ENCODE measurements at regions not wholly inside any gene's neighbourhood (a gene's known extent, or its start where the extent isn't known, plus 50 kb on each side); places are given as distances from the start of the nearest gene placed in this dataset.
A peak's percentile ranks its signal among the peaks of the same experiment; 100 is the strongest.
"Not testable (repeated sequence)": the region's sequence is repeated elsewhere in the genome, so short reads cannot be mapped to it uniquely, and the experiment has no call there.

DNA sequence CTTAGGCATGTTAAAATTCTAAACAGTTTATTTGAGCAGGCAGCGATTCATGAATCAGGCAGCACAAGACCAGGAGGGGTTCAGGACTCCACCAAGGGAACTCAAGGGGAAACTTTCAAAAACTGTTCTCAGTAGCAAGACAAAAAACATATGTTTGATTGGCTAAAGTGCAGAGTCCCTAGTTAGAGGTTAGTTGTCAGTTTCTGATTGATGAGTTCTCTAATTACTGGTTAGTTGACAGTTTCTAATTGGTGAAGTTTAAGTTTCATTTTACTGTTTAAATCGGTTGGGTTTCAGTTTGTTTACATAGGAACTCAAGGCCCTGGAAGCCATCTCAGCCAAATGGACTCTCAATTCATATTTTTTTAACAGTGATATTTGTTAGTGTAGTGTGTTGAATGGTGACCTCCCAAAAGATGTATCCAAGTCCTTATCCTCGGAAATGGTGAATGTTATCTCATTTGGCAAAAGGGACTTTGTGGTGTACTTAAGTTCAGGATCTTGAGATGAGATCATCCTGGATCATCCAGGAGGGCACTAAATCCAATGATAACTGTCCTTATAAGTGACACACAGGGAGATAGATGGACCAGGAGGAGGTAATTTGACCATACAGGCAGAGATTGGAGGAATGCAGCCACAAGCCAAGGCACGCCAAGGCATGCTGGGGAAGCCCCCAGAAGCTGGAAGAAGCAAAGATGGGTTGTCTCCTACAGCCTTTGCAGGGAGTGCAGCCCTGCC is 219.2 kb upstream of the RAI14 start:
- Mint-ChIP-seq H3K27me3 (peaks cover 4% of the 10 kb centered on the region), H3K4me1 (no peaks in the 10 kb centered on the region), H3K9me3 (peaks cover 0 to 3% (median 0%) of the 10 kb centered on the region in 3 donors), H3K27ac (no peak overlapping the region), H3K36me3 (no peaks in the 10 kb centered on the region), H3K4me3 (peak overlapping the region in 1 of 4 donors; percentile 57)

- peaks cover 0 to 4% (median 0%) of the 10 kb centered on the region in 3 donors for H3K9me3 Mint-ChIP-seq
- H3K4me1 Mint-ChIP-seq = no peaks in the 10 kb centered on the region
- H3K27me3 Mint-ChIP-seq = peaks cover 4% of the 10 kb centered on the region
- H3K27ac Mint-ChIP-seq = peak overlapping the region in 1 of 3 donors; percentile 92
- H3K36me3 Mint-ChIP-seq = no peaks in the 10 kb centered on the region
- no peak overlapping the region for H3K4me3 Mint-ChIP-seq
Measured at GRCh38 chr5:34439601-34440000, 216.5 kb upstream of the RAI14 start.

DNA sequence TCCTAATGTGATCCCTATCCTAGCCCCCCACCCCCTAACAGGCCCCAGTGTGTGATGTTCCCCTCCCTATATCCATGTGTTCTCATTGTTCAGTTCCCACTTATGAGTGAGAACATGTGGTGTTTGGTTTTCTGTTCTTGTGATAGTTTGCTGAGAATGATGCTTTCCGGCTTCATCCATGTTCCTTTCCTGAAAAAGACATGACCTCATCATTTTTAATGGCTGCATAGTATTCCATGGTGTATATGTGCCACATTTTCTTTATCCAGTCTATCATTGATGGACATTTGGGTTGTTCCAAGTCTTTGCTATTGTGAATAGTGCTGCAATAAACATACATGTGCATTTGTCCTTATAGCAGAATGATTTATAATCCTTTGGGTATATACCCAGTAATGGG is 214.4 kb upstream of the RAI14 start:
- H3K9me3 Mint-ChIP-seq, H3K4me3 Mint-ChIP-seq, H3K4me1 Mint-ChIP-seq, H3K27ac Mint-ChIP-seq, H3K36me3 Mint-ChIP-seq, H3K27me3 Mint-ChIP-seq: not testable (repeated sequence)

DNA sequence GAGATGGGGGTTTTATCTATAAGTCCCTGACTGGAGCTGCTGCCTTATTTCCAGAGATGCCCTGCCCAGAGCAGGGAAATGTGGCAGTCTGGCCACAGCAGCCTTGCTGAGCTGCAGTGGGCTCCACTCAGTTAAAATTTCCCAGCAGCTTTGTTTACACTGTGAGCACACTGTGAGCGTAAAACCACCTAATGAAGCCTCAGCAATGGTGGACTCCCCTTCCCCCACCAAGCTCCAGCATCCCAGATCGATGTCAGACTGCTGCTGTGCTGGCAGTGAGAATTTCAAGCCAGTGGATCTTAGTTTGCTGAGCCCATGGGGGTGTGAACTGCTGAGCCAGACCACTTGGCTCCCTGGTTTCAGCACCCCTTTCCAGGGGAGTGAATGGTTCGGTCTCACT is 208.7 kb upstream of the RAI14 start:
- Mint-ChIP-seq H3K4me3 (no peak overlapping the region), H3K27me3 (peaks cover 13% of the 10 kb centered on the region)

DNA sequence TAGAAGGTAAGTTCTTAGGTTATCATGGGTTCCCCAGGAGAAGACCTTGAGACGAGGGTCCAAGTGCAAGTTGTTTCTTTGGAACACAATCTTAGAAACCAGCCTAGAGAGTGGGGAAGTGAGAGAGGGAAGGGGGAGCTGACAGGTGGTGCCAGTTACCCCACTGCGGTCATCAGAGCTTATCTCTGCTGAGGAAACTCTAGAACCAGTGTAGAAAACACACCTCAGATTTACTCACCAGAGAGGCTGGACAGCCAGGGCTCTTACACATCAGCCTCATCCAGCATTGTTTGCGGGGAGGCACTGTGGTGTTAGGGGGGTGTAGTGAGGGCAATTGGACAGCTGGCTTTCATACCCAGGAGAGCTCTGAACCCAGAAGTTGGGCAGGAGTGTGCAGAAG is 206.5 kb upstream of the RAI14 start:
- H3K4me3 Mint-ChIP-seq = no peak overlapping the region
- H3K27me3 Mint-ChIP-seq = peaks cover 17% of the 10 kb centered on the region
- no peaks in the 10 kb centered on the region for H3K9me3 Mint-ChIP-seq
- H3K36me3 Mint-ChIP-seq = no peaks in the 10 kb centered on the region
- peak overlapping the region in 1 of 3 donors; percentile 25 for H3K27ac Mint-ChIP-seq
- H3K4me1 Mint-ChIP-seq = peaks cover 0 to 2% (median 0%) of the 10 kb centered on the region in 3 donors

More for the DNA sequence above, 208.7 kb upstream of the RAI14 start:
- no peak overlapping the region for H3K27ac Mint-ChIP-seq
- no peaks in the 10 kb centered on the region for H3K36me3 Mint-ChIP-seq
- peaks cover 0 to under 1% (median 0%) of the 10 kb centered on the region in 3 donors for H3K4me1 Mint-ChIP-seq
- H3K9me3 Mint-ChIP-seq = peaks cover 0 to 2% (median 0%) of the 10 kb centered on the region in 3 donors

- H3K4me3 Mint-ChIP-seq = peak overlapping the region in 1 of 4 donors; percentile 56
Measured at GRCh38 chr5:34450338-34450737, 205.8 kb upstream of the RAI14 start.

DNA sequence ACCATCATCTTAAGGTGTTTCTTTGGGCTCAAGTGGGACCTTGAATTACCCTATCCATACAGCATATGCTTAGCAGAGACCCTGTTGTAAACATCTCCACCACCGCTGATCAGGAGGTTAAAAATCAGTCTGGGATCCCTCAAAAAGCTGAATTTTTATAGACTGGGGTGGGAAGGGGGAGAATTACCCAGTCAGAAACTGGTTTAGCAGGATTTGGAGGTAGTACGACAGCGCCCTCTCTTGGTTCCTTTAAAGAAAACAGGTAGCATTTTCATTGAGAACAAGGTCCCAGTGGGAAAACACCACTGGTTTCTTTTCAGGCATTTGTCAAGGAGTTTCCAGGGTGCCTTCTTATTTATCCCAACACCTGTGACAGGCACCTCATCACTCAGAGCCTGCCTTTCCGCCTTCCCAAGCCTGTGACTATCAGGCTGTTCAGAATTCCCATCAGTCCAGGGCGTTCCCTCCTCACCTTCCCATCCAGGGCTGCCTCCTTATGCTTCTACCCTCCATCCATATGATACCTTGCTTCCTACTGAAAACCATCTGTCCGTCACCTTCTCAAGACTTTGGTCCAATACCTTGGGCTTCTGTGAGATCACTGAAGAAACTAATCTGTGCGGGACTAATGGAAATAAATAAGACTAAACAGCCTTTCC is 203.8 kb upstream of the RAI14 start:
- Mint-ChIP-seq H3K27me3 (peaks cover 21% of the 10 kb centered on the region), H3K27ac (peak overlapping the region in 1 of 3 donors; percentile 55)

More at GRCh38 chr5:34450338-34450737, 205.8 kb upstream of the RAI14 start:
- no peaks in the 10 kb centered on the region for H3K9me3 Mint-ChIP-seq
- H3K27ac Mint-ChIP-seq = no peak overlapping the region
- H3K4me1 Mint-ChIP-seq = peaks cover 0 to 2% (median 0%) of the 10 kb centered on the region in 3 donors
- H3K36me3 Mint-ChIP-seq = no peaks in the 10 kb centered on the region
- peaks cover 18% of the 10 kb centered on the region for H3K27me3 Mint-ChIP-seq

DNA sequence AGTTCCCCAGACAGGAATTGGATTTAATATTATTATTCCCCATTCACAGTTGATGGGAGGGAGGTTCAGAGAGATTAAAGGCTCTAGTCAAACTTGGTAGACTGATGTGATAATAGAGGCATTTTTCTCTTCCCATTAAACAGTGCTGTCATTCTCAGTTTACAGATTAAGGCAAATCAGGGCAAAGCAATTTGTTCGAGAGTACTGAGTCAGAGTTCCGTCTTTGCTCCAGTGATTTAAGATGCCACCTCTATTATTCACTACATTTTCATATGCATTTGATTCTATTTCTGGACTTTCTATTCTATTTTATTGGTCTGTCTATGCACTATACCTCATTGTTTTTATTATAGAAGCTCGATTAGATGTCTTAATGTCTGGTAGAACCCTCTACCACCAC is 201.0 kb upstream of the RAI14 start:
- H3K36me3 Mint-ChIP-seq = no peaks in the 10 kb centered on the region
- peaks cover 0 to 2% (median 0%) of the 10 kb centered on the region in 3 donors for H3K4me1 Mint-ChIP-seq
- no peak overlapping the region for H3K27ac Mint-ChIP-seq
- H3K27me3 Mint-ChIP-seq = peaks cover 14% of the 10 kb centered on the region
- H3K4me3 Mint-ChIP-seq = no peak overlapping the region
- H3K9me3 Mint-ChIP-seq = peaks cover 0 to 2% (median 0%) of the 10 kb centered on the region in 3 donors

More for the DNA sequence above, 203.8 kb upstream of the RAI14 start:
- H3K9me3 Mint-ChIP-seq = peaks cover 0 to 2% (median 0%) of the 10 kb centered on the region in 3 donors
- H3K36me3 Mint-ChIP-seq = no peaks in the 10 kb centered on the region
- H3K4me1 Mint-ChIP-seq = peaks cover 0 to 2% (median 0%) of the 10 kb centered on the region in 3 donors
- no peak overlapping the region for H3K4me3 Mint-ChIP-seq

DNA sequence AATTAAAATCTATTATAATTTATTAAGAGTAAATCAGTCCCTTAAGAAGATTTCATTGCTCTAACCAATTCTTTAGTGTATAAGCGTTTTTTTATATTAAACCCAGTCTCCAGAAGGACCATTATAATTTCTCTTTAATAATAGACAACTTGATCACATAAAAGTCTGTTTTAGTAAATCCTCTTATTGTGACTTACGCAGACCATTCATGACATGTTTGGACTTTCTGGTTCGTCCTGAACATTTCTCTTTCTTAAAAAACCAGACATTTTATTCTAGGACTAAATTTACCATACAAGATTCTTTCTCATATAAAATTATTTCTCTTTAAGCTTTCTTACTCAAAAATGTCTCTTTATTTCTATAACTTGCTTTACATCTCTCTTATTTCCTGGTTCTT is 196.2 kb upstream of the RAI14 start:
- Mint-ChIP-seq H3K27ac (no peak overlapping the region), H3K36me3 (no peaks in the 10 kb centered on the region), H3K4me3 (no peak overlapping the region), H3K9me3 (peaks cover 0 to 4% (median 3%) of the 10 kb centered on the region in 3 donors), H3K27me3 (peaks cover 4% of the 10 kb centered on the region), H3K4me1 (peaks cover 0 to under 1% (median 0%) of the 10 kb centered on the region in 3 donors)

- Mint-ChIP-seq H3K36me3 (no peaks in the 10 kb centered on the region), H3K27ac (no peak overlapping the region), H3K4me3 (no peak overlapping the region), H3K27me3 (peaks cover 1% of the 10 kb centered on the region), H3K9me3 (peaks cover 0 to 4% (median 3%) of the 10 kb centered on the region in 3 donors), H3K4me1 (peaks cover 0 to 2% (median 0%) of the 10 kb centered on the region in 3 donors)
Measured at GRCh38 chr5:34460496-34460895, 195.6 kb upstream of the RAI14 start.

GRCh38 chr5:34464829-34465228 is 191.3 kb upstream of the RAI14 start:
- Mint-ChIP-seq H3K4me1 (peaks cover 0 to 2% (median 0%) of the 10 kb centered on the region in 3 donors), H3K36me3 (no peaks in the 10 kb centered on the region), H3K9me3 (peaks cover 0 to 3% (median 3%) of the 10 kb centered on the region in 3 donors), H3K27me3 (no peaks in the 10 kb centered on the region), H3K4me3 (no peak overlapping the region), H3K27ac (no peak overlapping the region)

GRCh38 chr5:34465301-34465700 is 190.8 kb upstream of the RAI14 start:
- H3K36me3 Mint-ChIP-seq, H3K4me1 Mint-ChIP-seq, H3K27me3 Mint-ChIP-seq, H3K27ac Mint-ChIP-seq, H3K4me3 Mint-ChIP-seq, H3K9me3 Mint-ChIP-seq: not testable (repeated sequence)

DNA sequence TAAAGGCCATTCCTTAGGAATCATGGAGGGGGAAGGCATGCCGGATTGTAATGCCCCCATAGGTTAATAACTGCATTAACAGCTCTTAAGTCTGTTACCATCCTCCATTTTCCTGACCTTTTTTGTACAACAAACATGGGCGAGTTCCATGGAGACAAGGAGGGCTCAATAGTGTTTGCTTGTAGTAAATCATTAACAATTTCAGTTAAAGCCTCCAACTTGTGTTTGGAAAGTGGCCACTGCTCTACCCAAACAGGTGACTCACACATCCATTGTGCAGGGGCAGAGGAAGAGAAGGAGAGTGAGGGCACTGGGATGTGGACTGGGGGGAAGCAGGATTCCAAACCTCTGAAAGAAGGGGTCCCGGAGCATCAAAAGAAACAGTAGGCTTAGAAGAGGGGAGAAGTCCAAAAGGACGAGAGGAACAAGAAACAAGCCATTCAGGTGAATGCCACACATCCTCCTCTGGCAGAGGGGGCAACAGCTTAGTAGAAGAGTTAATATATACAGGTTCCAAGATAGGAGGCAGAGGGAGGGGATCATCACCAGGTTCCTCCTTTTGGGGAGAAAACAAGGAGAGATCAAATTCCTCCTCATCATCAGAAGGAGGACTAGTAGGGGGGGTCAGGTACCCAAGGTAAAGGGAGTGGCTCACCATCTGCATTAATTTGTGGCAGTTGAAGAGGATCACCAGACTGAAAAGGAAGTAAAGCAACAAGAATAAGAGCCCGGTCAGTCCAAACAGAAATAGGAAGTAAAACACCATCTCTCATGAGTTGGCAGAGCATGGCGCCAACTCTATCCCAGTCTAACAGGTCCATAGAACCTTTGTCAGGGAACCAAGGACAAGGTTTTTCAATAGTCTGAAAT is 189.4 kb upstream of the RAI14 start:
- not testable (repeated sequence) for H3K4me1 Mint-ChIP-seq, H3K9me3 Mint-ChIP-seq, H3K36me3 Mint-ChIP-seq, H3K4me3 Mint-ChIP-seq, H3K27me3 Mint-ChIP-seq, H3K27ac Mint-ChIP-seq

- H3K4me3 Mint-ChIP-seq = no peak overlapping the region
- H3K9me3 Mint-ChIP-seq = peaks cover 0 to 2% (median 0%) of the 10 kb centered on the region in 3 donors
- H3K4me1 Mint-ChIP-seq = peaks cover 0 to 2% (median 0%) of the 10 kb centered on the region in 3 donors
- H3K27me3 Mint-ChIP-seq = no peaks in the 10 kb centered on the region
- no peaks in the 10 kb centered on the region for H3K36me3 Mint-ChIP-seq
- H3K27ac Mint-ChIP-seq = no peak overlapping the region
Measured at GRCh38 chr5:34467436-34467835, 188.7 kb upstream of the RAI14 start.

DNA sequence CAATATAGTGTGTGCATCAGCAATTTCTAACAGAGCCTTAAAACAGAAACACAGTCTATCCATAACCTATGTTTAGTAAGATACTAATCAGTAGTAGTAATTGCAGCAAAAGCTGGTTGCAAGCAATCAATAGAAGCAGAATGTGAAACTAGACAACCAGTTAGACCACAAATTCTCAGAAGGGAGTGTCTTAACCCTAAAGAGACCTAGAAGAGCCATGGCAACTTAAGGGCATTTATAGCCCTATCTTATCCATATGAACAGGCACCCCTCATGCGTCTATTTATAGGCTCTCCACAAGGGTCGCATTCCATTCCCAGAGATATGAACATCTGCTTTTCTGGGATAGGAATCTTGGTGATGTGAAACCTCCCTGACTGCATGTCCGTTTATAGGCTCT is 188.1 kb upstream of the RAI14 start:
- H3K27me3 Mint-ChIP-seq, H3K4me3 Mint-ChIP-seq, H3K9me3 Mint-ChIP-seq, H3K4me1 Mint-ChIP-seq, H3K36me3 Mint-ChIP-seq, H3K27ac Mint-ChIP-seq: not testable (repeated sequence)
